WTC11 (cell line): ENCODE measurements at regions not wholly inside any gene's neighbourhood (a gene's known extent, or its start where the extent isn't known, plus 50 kb on each side); places are given as distances from the start of the nearest gene placed in this dataset.

ENCODE experiments used
- ATAC-seq: fragments of 200-7000 bp; cut with Tn5 transposase; 2 replicates; pipeline ENCODE4 v1.10.0; 2021; ENCODE audit warnings: mild to moderate bottlenecking, moderate library complexity
- CTCF ChIA-PET: fragments of 300-600 bp; sonication (Branson Sonifier 250); formaldehyde crosslinking; loops from one replicate; lab custom pipeline; 2021; ENCODE audit warnings: antibody characterized with exemption; lab: Charles Lee
- POLR2A ChIA-PET: fragments of 350-600 bp; sonication (Branson Sonifier 250); formaldehyde crosslinking; loops from one replicate; lab custom pipeline; 2021; ENCODE audit warnings: antibody characterized with exemption; lab: Charles Lee
- DNase-seq: peaks from one replicate; pipeline ENCODE4 v3.0.0; 2021; ENCODE audit warnings: low spot score
- H3K27ac Mint-ChIP-seq: 2 replicates; pipeline ENCODE4 v1.8.0; 2021; ENCODE audit warnings: mixed read lengths
- H3K27me3 Mint-ChIP-seq: 2 replicates; pipeline ENCODE4 v1.8.0; 2021; ENCODE audit warnings: low read depth, mild to moderate bottlenecking, moderate library complexity, mixed read lengths
- H3K36me3 Mint-ChIP-seq: 2 replicates; pipeline ENCODE4 v1.8.0; 2021; ENCODE audit warnings: mixed read lengths
- H3K4me1 Mint-ChIP-seq: 2 replicates; pipeline ENCODE4 v1.8.0; 2022; ENCODE audit warnings: mixed read lengths
- H3K4me3 Mint-ChIP-seq: 2 replicates; pipeline ENCODE4 v1.8.0; 2021; ENCODE audit warnings: mild to moderate bottlenecking, moderate library complexity, mixed read lengths
- H3K9me3 Mint-ChIP-seq: 2 replicates; pipeline ENCODE4 v1.8.0; 2021; ENCODE audit warnings: mixed read lengths
- AFF4 ChIP-seq: sonication (generic); formaldehyde crosslinking; IDR thresholded peaks from 2 replicates; pipeline ENCODE4 v1.8.1; 2023; ENCODE audit warnings: mild to moderate bottlenecking, missing genetic modification reagents, borderline replicate concordance
- ATF3 ChIP-seq: sonication (generic); formaldehyde crosslinking; conservative IDR thresholded peaks from 2 replicates; pipeline ENCODE4 v1.8.1; 2022; ENCODE audit warnings: mild to moderate bottlenecking, missing genetic modification reagents
- E2F1 ChIP-seq: sonication (generic); formaldehyde crosslinking; IDR thresholded peaks from 2 replicates; pipeline ENCODE4 v1.8.0; 2022; ENCODE audit warnings: mild to moderate bottlenecking, missing genetic modification reagents
- KAT7 ChIP-seq: sonication (generic); formaldehyde crosslinking; IDR thresholded peaks from 2 replicates; pipeline ENCODE4 v1.8.1; 2023; ENCODE audit warnings: missing genetic modification reagents, mild to moderate bottlenecking, borderline replicate concordance
- MXD4 ChIP-seq: fragments of 250-450 bp; sonication (Bioruptor Pico); IDR thresholded peaks from 2 replicates; pipeline ENCODE4 v1.8.0; 2021; ENCODE audit warnings: mild to moderate bottlenecking, moderate library complexity, borderline replicate concordance
- STAT6 ChIP-seq: sonication (generic); formaldehyde crosslinking; conservative IDR thresholded peaks from 2 replicates; pipeline ENCODE4 v1.8.1; 2023; ENCODE audit warnings: mild to moderate bottlenecking, low read depth, missing genetic modification reagents, moderate library complexity
- ZNF263 ChIP-seq: sonication (generic); formaldehyde crosslinking; IDR thresholded peaks from 2 replicates; pipeline ENCODE4 v1.8.1; 2022; ENCODE audit warnings: low read depth, mild to moderate bottlenecking, moderate library complexity, missing genetic modification reagents
- ZNF281 ChIP-seq: sonication (generic); formaldehyde crosslinking; IDR thresholded peaks from 2 replicates; pipeline ENCODE4 v1.8.0; 2023; ENCODE audit warnings: mild to moderate bottlenecking, missing genetic modification reagents
- ZNF671 ChIP-seq: fragments of 250-450 bp; sonication (Bioruptor Pico); IDR thresholded peaks from 2 replicates; pipeline ENCODE4 v1.8.0; 2021; ENCODE audit warnings: mild to moderate bottlenecking

- Mint-ChIP-seq H3K27me3 (no peaks in the 10 kb centered on the region; the same call in 1 of the 2 replicates), H3K4me3 (no peak overlapping the region), H3K4me1 (peaks cover 12% of the 10 kb centered on the region)
Observed at GRCh38 chr18:8894823-8895222, 189.5 kb downstream of the MTCL1 start.

GRCh38 chr18:8895341-8895740 lies 190.0 kb downstream of the MTCL1 start:
- DNase-seq, result no peak
- Mint-ChIP-seq H3K36me3 (peaks cover 14% of the 10 kb centered on the region), H3K27ac (no peak overlapping the region), H3K27me3 (no peaks in the 10 kb centered on the region; the same call in 1 of the 2 replicates), H3K4me1 (peaks cover 12% of the 10 kb centered on the region), H3K4me3 (no peak overlapping the region), H3K9me3 (peaks cover 36% of the 10 kb centered on the region)
- CTCF ChIA-PET, result interaction anchor here (0.7 kb wide), 1 partner anchor 26 kb away, joined by 3 read pairs; no protein-coding TSS in a partner anchor
- no peak for ATAC-seq
- POLR2A ChIA-PET, result no interaction called here
- TF ChIP-seq MXD4 (CRISPR knock-in tag) (no peak), ZNF281 (no peak)

More at GRCh38 chr18:8894823-8895222, 189.5 kb downstream of the MTCL1 start:
- POLR2A ChIA-PET, result no interaction called here
- CTCF ChIA-PET, result interaction anchor here (1.2 kb wide), 1 partner anchor 93 kb away, joined by 7 read pairs; no protein-coding TSS in a partner anchor
- TF ChIP-seq ATF3 (CRISPR knock-in tag) (no peak), STAT6 (no peak)
- ATAC-seq (no peak), DNase-seq (no peak)
- Mint-ChIP-seq H3K9me3 (peaks cover 31% of the 10 kb centered on the region), H3K36me3 (peaks cover 14% of the 10 kb centered on the region), H3K27ac (no peak overlapping the region)

- H3K9me3 Mint-ChIP-seq, result peaks cover 39% of the 10 kb centered on the region
- CTCF ChIA-PET, result interaction anchor here (0.7 kb wide), 1 partner anchor 25 kb away, joined by 3 read pairs; no protein-coding TSS in a partner anchor
- peaks cover 14% of the 10 kb centered on the region for H3K36me3 Mint-ChIP-seq
- H3K4me1 Mint-ChIP-seq, result peaks cover 8% of the 10 kb centered on the region
- DNase-seq (no peak), ATAC-seq (no peak)
- no peak overlapping the region for H3K27ac Mint-ChIP-seq
- H3K27me3 Mint-ChIP-seq, result no peaks in the 10 kb centered on the region; the same call in 1 of the 2 replicates
- POLR2A ChIA-PET, result no interaction called here
- no peak overlapping the region for H3K4me3 Mint-ChIP-seq
- TF ChIP-seq AFF4 (CRISPR knock-in tag) (no peak), ZNF671 (no peak), KAT7 (no peak), ZNF263 (CRISPR knock-in tag) (no peak), E2F1 (CRISPR knock-in tag) (no peak)
Observed at GRCh38 chr18:8895987-8896619, 190.7 kb downstream of the MTCL1 start.
